NCI-H2227 treated with DMSO at 0.1 percent for 48 hours (cell line): ENCODE measurements at regions not wholly inside any gene's neighbourhood (a gene's known extent, or its start where the extent isn't known, plus 50 kb on each side); places are given as distances from the start of the nearest gene placed in this dataset.

Source experiments
- DNase-seq: peaks from one replicate; lab custom pipeline; 2025; lab: John Stamatoyannopoulos, UW

DNA sequence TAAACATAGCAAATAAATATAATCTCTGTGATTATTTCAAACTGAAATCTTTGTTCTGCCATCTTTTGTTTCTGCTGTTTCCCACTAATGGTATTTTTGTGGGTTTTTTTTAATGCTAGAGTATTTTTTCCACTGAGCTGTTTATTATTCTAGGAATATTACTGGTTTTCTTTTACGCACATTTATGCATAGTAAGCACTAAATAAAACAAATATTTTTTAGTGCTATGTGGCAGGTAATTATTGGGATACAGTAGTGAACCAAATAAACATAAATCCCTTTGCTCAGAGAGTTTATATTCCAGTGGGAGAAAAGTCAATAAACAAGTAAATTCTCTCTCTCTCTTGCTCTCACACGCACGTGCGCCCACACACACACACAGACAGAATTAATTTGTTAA, 397.4 kb downstream of the PRDM5 start:
- no peak for DNase-seq

DNA sequence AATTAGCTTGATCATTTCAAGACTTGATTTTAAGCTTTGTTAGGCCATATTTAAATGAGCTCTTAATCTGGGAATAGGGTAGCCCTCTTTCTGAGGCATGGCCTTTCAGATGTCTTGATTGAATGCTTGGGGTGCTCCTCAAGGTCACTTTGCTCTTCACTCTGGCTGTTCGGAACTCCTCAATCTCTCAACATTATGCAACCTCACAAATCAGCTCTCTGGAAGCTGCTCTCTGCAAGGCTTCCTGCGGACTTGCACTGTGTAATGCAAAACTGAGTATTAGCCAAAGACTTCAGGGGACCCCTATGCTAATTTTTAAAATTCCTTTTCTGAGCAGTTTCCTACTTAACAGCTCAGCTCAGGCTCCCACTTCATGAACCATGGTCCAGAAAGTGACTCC, 398.3 kb downstream of the PRDM5 start:
- DNase-seq, result no peak

DNA sequence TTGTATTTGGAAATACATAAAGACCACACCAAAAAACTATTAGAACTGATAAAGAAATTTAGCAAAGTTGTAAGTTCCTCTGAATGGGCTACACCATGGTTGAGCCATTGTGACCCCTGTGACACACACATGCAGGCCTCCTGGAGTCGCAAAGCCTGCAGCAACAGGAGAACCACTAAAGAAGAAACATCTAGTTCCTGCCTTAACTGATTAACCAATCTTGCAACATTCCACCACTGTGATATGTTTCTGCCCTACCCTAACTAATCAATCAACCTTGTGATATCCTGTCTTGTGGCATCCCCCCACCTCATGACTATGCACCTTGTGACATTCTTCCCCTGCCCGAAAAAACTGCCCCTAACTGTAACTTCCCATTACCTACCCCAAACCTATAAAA, 401.8 kb downstream of the PRDM5 start:
- DNase-seq, result no peak

DNA sequence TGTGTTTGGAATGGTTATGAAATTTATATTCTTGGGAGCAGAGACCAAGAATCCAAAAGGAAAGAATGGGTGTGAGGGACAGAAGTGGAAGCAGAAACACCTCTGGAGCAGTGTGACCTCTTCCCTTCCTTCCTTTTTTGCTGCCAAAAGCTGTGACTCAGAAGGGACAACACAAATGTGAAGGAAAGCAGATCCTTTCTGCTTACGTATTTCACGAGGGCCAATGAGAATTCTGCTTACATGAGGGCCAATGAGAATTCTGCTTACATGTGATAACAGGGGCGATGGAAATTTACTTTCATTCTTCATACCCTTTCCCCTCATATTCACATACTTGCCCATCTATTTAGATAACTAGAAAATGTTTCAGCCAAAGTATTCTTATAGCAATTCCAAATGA, 404.6 kb downstream of the PRDM5 start:
- no peak for DNase-seq

DNA sequence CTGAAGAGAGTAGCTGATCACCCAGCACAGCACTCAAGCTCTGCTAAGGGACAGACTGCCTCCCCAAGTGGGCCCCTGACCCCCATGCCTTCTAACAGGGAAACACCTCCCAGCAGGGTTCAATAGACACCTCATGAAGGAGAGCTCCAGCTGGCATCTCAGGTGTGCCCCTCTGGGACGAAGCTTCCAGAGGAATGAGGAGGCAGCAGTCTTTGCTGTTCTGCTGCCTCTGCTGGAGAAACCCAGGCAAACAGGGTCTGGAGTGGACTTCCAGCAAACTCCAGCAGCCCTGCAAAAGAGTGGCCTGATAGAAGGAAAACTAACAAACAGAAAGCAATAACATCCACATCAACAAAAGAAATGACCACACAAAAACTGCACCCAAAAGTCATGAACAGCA, 412.8 kb downstream of the PRDM5 start:
- DNase-seq, result no peak

DNA sequence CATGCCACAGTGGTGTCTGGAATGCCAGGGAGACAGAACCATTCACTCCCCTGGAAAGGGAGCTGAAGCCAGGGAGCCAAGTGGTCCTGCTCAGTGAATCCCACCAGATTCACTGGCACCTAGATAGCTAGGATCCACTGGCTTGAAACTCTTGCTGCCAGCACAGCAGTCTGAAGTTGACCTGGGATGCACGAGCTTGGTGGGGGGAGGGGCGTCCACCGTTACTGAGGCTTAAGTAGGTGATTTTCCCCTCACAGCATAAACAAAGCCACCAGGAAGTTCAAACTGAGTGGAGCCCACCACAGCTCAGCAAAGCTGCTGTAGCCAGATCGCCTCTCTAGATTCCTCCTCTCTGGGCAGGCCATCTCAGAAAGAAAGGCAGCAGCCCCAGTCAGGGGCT, 413.3 kb downstream of the PRDM5 start:
- DNase-seq, result no peak

DNA sequence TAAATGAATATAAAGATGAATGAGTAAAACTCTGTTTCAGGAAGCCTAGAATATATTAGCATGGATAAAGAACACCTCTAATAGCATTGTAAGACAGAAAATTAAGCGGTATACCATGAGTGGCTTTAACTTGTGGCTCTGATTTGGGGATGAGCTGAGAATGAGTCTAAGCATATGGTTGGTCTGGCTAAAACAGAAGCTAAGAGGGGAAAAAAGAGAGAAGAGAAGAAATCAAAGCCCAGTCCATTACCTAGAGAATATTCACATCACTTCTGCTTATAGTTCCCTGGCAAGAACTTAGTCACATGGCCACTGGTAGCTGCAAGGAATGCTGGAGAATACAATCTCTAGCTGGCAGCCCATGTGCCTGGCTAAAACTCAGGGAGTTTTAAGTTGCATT, 414.5 kb downstream of the PRDM5 start:
- DNase-seq, result no peak

DNA sequence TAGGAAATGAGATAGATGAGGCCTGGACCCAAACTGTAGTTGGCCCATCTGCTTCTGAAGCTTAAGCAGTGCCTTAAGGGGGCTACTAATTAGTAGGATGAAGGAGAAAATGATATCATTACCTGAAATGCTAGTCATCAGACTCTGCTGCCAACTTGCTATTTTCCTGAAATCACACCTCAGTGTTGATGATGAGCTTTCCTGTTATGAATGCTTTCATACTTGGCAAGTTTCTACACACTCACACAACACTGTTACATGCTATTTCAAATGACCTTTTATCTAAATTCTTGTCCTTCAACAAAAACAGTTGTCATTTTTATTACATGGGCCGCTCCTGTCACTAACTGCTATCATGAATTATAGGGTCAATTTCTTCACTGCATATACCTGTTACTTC, 416.0 kb downstream of the PRDM5 start:
- DNase-seq, result no peak

DNA sequence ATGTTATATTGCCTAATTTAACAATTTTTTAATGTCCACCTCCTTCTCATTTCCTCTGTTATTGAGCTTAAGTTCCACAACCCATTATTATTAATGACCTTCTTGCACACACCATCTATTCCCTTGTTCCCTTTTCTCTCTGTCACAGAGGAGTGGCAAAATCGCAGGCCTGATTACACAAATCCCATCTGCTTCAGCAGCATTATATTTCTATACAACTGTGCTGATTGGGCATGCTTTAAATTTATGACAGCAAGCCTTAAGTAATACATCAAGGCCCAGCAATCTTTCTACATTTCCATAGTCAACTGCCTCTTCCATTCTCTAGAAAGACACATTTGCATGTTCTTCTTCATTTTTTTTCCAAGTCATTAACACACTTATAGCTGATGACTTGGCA, 423.8 kb downstream of the PRDM5 start:
- no peak for DNase-seq

DNA sequence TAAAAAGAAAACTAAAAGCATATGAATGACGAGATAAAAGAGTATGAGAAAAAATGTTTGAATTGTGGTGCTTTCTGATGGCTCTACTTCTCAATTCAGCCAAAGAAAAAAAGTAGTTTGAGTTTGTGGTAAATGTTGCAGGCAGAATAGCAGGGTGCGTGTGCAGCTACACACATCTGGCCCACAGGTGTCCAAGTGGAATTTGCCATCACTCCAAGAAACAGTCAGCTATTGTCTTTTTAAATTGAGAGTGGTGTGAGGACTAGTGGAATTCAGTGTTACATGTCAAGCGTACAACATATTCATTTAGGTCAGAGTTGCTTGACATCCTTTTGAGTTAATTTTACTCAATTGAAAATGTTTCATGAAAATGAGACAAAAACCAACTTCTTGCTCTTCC, 424.8 kb upstream of the MAD2L1 start:
- no peak for DNase-seq

DNA sequence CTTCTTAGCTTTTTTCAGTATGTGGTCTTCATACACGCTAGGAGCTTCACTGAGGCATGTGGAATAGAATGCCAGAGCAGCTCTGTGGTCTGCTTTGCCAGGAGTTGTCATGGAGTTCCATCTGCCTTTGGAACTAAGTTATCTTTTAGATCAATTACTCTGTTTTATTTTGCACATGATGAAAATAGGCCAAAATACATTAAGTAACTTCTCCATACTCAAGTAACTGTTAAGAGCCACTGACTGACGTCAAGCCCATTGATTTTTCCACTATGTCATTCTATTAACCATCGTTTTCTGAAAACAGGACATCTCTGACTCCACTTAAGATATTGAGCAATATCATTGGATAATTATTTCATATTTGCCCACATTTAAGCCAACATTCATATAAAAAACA, 415.1 kb upstream of the MAD2L1 start:
- DNase-seq, result no peak

DNA sequence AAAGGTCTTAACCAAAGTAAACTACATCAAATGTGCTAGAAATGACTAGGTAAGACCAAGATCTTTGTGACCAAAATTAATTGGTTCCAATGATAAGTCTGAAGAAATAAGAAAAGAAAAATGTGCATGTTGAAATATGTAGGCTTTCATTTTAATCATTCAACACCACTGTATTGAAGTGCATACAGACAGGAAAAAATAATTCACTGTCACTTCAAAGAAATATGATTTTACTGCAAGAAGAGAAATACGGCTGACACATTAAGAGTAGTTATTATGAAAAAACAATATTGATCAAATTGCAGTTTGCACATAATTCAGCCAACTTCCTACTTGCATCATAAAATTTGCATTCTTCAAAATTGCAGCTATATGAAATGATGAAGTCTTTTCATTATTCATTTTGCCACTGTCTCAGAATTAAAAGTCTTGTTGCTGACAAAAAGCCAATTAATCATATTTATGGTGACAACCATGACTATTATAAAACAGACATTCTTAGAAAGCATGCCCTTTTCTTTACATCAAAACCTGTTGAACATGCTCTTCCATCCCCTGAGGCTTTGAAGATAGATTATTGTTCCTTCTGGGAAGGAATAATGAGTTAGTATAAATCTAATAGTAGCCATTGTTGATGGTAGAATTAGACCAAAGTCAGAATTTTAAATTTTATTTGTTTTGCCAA, 405.9 kb upstream of the MAD2L1 start:
- no peak for DNase-seq

DNA sequence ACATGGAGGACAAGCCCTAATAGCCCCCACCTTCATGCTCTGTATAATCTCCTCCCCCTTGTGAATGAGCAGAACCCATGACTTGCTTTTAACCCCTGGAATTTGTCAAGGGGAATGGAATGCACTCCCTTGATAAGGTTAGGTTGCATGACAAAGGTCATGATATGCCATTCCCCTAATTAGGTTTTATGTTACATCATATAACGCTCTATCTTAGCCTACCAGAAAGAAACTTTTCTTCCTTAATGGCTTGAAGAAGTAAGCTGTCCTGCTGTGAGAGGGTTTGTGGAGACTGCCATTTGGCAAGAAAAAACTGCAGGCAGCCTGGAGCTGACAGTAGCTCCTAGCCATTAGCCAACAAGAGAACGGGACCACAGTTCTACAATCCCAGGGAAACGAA, 399.8 kb upstream of the MAD2L1 start:
- no peak for DNase-seq

DNA sequence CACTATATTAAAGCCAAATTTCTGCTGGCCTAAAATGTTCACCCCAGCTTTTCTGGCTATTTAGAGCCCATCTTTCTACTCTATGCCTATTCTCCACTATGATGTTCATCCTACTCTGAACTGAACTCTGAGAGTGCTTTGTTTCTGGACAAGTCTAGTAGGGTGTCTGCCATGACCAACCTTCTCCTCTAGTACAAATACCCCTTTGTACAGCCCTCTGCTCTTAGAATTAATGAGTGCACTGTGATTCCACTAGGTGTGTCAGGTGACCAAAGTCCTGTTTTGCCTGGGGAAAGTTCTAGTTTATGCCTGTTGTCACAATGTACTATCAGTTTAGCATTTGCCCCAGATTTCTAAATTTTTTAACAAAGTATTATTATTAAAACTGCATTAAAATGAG, 388.1 kb upstream of the MAD2L1 start:
- DNase-seq, result no peak

DNA sequence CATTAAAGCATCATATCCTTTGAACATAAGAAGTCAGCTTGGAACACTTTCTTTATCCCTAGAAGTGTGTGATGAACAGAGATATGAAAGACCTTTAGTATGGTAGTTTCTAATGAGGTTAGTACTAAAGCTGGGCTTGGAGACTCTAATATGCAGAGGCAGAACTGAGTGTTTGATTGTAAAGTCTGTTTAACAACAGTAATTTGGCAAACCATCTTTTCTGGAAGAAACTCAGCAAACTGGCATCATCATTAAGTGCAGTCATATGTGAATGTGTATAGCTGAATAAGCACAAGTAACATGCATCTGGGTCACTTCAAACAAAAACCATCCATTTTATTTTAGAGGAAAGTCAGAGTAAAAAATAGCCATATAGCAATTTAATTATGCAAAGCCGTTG, 385.9 kb upstream of the MAD2L1 start:
- DNase-seq, result no peak

DNA sequence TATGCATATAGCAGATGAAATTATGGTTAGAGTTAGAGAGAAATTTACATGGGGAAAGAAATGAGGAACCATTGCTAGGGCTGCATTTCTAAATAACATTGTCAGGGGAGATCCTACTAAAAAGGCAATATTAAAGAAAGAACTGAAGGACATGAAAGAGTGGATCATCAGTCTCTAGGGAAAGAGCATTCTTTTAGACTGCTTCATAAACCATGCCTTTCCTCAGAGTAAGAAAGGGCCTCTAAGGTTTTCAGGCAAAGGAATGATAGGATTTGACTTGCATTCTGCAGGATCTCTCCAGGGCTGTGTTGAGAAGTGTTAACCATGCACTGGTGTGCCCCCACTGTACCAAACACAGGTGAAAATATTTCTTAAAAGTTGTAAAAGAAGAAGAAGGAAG, 385.4 kb upstream of the MAD2L1 start:
- no peak for DNase-seq

DNA sequence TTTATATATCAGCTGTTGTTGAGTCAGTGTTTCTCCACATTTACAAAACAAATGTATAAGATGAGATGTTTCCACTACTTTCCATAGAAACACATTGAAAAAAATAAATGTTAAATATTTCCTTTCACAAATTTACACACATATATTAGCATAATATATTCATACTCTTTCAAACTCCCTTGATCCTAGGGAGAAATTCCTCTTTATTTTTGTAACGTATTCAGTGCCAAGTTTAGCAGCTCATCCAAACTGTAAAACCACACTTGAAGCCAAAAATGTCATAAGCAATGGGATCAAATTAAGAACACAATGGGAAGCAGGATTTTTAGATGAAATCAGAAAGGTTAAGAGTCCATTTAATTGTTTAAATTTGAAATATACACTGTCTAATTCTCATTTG, 381.1 kb upstream of the MAD2L1 start:
- no peak for DNase-seq

DNA sequence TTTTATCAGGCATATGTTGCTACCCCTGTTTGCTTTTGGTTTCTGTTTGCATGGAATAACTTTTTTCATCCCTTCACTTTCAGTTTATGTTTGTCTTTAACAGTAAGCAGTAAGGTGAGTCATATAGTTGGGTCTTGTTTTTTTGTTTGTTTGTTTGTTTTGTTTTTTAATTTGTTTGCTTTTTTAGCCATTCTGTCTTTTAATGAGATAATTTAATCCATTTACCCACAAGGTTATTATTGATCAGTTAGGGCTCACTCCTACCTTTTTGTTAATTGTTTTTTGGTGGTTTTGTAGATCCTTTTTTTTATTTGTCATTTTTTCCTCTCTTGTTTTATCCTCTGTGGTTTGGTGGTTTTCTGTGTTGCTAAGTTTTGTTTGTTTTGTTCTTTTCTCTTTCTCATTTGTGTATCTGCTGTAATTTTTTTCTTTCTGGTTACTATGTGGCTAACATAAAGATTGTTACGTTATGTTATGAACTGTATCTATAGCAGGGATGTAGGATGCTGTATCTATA, 379.5 kb upstream of the MAD2L1 start:
- DNase-seq, result no peak

DNA sequence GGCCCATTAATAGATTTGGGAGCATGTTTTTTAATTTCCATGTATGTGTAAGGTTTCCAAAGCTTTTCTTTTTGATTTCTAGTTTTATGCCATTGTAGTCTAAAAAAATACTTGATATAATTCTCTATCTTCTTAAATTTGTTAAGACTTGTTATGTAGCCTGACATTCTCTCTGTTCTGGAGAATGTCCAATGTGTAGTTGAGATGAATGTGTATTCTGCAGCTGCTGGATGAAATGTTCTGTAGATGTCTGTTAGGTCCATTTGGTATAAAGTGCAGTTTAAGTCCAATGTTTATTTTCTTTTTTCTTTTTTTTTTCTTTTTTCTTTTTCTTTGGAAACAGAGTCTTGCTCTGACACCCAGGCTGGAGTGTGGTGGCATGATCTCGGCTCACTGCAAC, 378.5 kb upstream of the MAD2L1 start:
- DNase-seq, result no peak

DNA sequence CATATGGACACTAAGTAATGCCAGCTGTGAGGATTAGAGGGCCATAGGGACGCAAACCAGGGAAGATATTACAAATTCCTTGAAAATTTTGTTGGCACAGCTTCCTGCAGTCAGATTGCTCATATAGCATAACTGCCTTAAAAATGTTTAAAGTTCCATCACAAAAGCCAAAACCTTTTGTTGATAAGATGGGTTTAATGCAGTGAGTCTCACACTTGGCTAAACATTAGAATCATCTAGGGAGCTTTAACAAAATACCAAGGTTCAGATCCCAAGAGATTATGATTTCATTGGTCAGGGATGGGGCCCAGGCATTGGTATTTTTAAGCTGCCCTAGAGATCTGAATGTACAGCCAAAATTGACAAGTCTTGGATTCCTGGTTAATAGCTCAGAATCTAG, 376.5 kb upstream of the MAD2L1 start:
- DNase-seq, result no peak

DNA sequence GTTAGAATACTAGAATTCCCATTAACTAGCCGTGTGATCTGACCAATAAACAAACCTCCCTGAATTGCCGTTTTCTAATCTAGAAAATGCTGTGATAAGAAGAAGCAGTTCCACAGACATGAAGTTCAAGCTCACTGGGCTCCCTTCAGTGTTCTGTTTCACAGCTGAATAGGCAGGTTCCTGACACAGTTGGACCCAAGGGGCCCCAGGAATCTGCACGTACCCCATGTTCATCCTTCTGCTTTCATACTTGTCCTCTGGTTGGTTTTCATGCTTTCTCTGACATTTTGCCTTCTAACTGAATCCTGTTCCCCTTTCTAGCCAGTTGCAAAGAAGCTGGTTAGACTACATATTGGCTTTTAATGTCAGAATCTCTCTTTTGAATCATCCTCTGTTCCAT, 374.1 kb upstream of the MAD2L1 start:
- no peak for DNase-seq

DNA sequence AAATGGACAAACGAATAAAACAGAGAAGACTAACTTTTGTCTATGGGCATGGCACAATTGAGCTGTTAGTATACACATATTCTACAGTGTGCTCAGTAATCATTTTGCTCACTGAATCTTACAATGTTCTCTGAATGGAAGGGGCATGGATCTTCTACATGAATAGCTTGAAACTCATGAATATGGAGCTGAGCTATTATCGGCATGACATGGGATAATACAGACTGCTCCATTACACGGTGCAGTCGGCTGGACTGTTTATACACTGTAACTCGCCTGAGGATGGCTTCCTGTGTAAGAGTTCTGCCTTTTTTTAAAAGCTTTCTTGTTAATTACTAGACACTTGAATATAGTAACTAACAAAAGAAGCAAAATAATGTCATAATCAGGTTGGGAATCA, 368.5 kb upstream of the MAD2L1 start:
- DNase-seq, result no peak

DNA sequence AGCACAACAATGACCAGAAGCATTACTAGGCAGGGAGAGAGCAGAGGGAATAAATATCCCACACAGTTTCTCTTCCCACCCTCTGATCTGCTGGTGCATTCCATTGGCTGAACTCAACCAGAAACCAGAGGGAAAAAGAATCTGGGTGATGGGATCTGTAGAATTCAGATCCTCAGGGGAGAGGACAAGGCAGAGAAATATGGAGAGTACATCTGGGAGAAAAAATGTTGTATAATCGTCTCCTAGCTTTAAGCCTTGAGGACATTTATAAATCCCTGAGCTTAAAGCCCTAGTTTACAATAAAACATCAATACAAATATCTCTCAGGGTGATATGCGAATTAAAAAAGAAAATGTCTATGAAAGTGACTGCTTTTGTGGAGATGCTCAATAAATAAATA, 368.1 kb upstream of the MAD2L1 start:
- no peak for DNase-seq

DNA sequence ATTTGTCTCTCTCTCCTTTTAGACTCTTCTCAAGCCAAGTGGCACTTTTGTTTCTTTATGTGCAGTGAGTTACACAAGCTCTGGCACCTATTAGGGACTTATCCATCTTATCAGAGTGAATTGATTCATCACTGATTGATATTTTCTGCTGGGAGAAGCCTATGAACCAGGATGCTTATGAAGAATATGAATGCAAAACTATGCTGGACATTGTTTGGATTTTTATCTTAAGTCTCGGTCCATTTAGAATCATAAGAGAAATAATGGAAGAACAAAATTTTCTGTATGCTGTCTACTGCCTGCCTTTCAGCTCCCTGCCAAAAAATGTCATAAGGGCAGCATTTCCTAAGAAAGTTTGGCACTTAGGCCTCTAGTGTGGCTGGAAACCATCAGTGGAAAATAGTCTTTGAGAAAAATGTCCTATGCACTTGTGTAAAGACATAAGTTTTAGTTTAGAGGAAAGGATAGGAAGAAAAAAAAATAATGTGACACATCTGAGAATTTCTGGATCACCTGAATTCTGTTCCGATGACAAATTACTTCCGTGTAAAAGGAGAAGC, 365.7 kb upstream of the MAD2L1 start:
- DNase-seq, result no peak
